Ishikawa (cell line): ENCODE measurements at regions not wholly inside any gene's neighbourhood (a gene's known extent, or its start where the extent isn't known, plus 50 kb on each side); places are given as distances from the start of the nearest gene placed in this dataset.

Experiments
- CREB1 ChIP-seq: IDR thresholded peaks from 2 replicates; pipeline ENCODE4 v1.6.1; 2012; ENCODE audit warnings: low read depth
- EP300 ChIP-seq: IDR thresholded peaks from 2 replicates; pipeline ENCODE4 v1.6.1; 2012; ENCODE audit warnings: borderline replicate concordance
- FOXM1 ChIP-seq: IDR thresholded peaks from 2 replicates; pipeline ENCODE4 v1.6.1; 2012; ENCODE audit warnings: low read depth, borderline replicate concordance
- RAD21 ChIP-seq: IDR thresholded peaks from 2 replicates; pipeline ENCODE4 v1.6.1; 2012; ENCODE audit warnings: low read depth
- TAF1 ChIP-seq: IDR thresholded peaks from 2 replicates; pipeline ENCODE4 v1.6.1; 2012; ENCODE audit warnings: low read depth, mild to moderate bottlenecking
- YY1 ChIP-seq: IDR thresholded peaks from 2 replicates; pipeline ENCODE4 v1.6.1; 2012; ENCODE audit warnings: low read depth
- ZBTB7A ChIP-seq: IDR thresholded peaks from 2 replicates; pipeline ENCODE4 v1.6.1; 2012; ENCODE audit warnings: low read depth
- TF ChIP-seq, protein P1 (sequence below): IDR thresholded peaks from 2 replicates; pipeline ENCODE4 v1.6.1; 2012; ENCODE audit warnings: low read depth, mild to moderate bottlenecking
- TF ChIP-seq, protein P2 (sequence below): IDR thresholded peaks from 2 replicates; pipeline ENCODE4 v1.6.1; 2012

DNA sequence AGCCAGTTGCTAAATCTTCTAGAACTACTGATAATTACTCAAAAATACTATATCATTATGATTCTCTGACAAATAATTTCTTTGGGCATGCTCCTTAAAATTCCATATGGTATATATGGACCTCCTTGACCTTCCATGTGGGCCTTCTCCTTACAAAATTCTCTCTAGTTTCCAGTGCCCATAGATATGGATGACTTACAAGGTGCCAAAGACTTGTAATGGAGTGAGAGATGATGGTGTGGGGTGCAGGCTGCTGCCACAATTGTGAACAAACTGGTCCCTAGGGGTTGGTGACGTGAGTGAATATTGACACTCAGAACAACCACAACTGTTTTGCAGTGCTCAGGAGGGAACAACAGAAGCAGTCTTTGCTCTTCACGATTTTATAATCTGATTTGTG lies 378.9 kb downstream of the SNAPC1 start:
- TF ChIP-seq CREB1 (no peak), EP300 (no peak), TAF1 (no peak), FOXM1 (no peak), YY1 (no peak), ZBTB7A (no peak), RAD21 (no peak)
- TF ChIP-seq, protein P1, sequence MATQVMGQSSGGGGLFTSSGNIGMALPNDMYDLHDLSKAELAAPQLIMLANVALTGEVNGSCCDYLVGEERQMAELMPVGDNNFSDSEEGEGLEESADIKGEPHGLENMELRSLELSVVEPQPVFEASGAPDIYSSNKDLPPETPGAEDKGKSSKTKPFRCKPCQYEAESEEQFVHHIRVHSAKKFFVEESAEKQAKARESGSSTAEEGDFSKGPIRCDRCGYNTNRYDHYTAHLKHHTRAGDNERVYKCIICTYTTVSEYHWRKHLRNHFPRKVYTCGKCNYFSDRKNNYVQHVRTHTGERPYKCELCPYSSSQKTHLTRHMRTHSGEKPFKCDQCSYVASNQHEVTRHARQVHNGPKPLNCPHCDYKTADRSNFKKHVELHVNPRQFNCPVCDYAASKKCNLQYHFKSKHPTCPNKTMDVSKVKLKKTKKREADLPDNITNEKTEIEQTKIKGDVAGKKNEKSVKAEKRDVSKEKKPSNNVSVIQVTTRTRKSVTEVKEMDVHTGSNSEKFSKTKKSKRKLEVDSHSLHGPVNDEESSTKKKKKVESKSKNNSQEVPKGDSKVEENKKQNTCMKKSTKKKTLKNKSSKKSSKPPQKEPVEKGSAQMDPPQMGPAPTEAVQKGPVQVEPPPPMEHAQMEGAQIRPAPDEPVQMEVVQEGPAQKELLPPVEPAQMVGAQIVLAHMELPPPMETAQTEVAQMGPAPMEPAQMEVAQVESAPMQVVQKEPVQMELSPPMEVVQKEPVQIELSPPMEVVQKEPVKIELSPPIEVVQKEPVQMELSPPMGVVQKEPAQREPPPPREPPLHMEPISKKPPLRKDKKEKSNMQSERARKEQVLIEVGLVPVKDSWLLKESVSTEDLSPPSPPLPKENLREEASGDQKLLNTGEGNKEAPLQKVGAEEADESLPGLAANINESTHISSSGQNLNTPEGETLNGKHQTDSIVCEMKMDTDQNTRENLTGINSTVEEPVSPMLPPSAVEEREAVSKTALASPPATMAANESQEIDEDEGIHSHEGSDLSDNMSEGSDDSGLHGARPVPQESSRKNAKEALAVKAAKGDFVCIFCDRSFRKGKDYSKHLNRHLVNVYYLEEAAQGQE: no peak
- TF ChIP-seq, protein P2, sequence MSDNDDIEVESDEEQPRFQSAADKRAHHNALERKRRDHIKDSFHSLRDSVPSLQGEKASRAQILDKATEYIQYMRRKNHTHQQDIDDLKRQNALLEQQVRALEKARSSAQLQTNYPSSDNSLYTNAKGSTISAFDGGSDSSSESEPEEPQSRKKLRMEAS: no peak
